SK-N-SH (cell line): ENCODE measurements at regions not wholly inside any gene's neighbourhood (a gene's known extent, or its start where the extent isn't known, plus 50 kb on each side); places are given as distances from the start of the nearest gene placed in this dataset.

Experiments
- CTCF ChIA-PET: fragments of 300-600, 350-600 bp; formaldehyde crosslinking; extraction: SDS; loops from one replicate; lab custom pipeline; 2021; lab: Yijun Ruan, JAX
- POLR2A ChIA-PET: fragments of 350-600 bp; sonication (Branson Sonifier 250); formaldehyde crosslinking; extraction: SDS; loops from one replicate; lab custom pipeline; 2020; ENCODE audit warnings: antibody characterized with exemption, inconsistent platforms; lab: Yijun Ruan, JAX
- DNase-seq: peaks from one replicate; pipeline ENCODE4 v3.0.0; 2012
- H2AFZ ChIP-seq: fragments of 200-600 bp; sonication (generic); 2 replicates; pipeline ENCODE4 v1.8.1; 2016; ENCODE audit warnings: antibody characterized with exemption, mild to moderate bottlenecking, low read depth
- H3F3A ChIP-seq: fragments of 200-600 bp; sonication (generic); replicated peaks from 2 replicates; pipeline ENCODE3; 2016; ENCODE audit warnings: antibody characterized with exemption, mild to moderate bottlenecking; ENCODE audit not compliant: insufficient read depth
- H3K27ac ChIP-seq, 2 experiments: fragments of 200-500 bp in 1 of 2; fragments of 200-600 bp in 1 of 2; sonication (Bioruptor generic) in 1 of 2; sonication (generic), shearing (Covaris generic) in 1 of 2; 2 replicates each; pipeline versions ENCODE4 v1.5.1 to v1.6.1; 2014 to 2016; ENCODE audit warnings: low read depth in 2 of 2, inconsistent platforms in 1 of 2, low read length in 1 of 2, mild to moderate bottlenecking in 1 of 2, mixed read lengths in 1 of 2
- H3K27me3 ChIP-seq: fragments of 200-600 bp; sonication (generic), shearing (Covaris generic); 2 replicates; pipeline ENCODE4 v1.6.1; 2016; ENCODE audit warnings: mixed run types; ENCODE audit not compliant: insufficient read depth
- H3K36me3 ChIP-seq, 2 experiments: fragments of 200-500 bp in 1 of 2; fragments of 200-600 bp in 1 of 2; sonication (Bioruptor generic) in 1 of 2; sonication (generic) in 1 of 2; replicated peaks in 1 of 2; 2 replicates each; pipeline versions ENCODE3 to v1.5.1; 2014 to 2016; ENCODE audit warnings: low read length in 1 of 2, mild to moderate bottlenecking in 1 of 2; ENCODE audit not compliant: insufficient read depth in 2 of 2, control insufficient read depth in 1 of 2
- H3K4me1 ChIP-seq, 2 experiments: fragments of 200-500 bp in 1 of 2; fragments of 200-600 bp in 1 of 2; sonication (Bioruptor generic) in 1 of 2; sonication (generic), shearing (Covaris generic) in 1 of 2; 2 replicates each; pipeline versions ENCODE4 v1.5.1 to v1.6.1; 2014 to 2016; ENCODE audit warnings: low read depth in 1 of 2, low read length in 1 of 2, mixed run types in 1 of 2; ENCODE audit not compliant: insufficient read depth in 2 of 2, control insufficient read depth in 1 of 2
- H3K4me2 ChIP-seq: fragments of 200-600 bp; sonication (generic), shearing (Covaris generic); 2 replicates; pipeline ENCODE4 v1.6.1; 2017; ENCODE audit warnings: mixed run types
- H3K4me3 ChIP-seq, 2 experiments: fragments of 200-500 bp in 1 of 2; fragments of 200-600 bp in 1 of 2; sonication (Bioruptor generic) in 1 of 2; sonication (generic), shearing (Covaris generic) in 1 of 2; 2 replicates each; pipeline versions ENCODE4 v1.5.1 to v1.8.1; 2014 to 2016; ENCODE audit warnings: low read depth in 2 of 2, inconsistent platforms in 1 of 2, low read length in 1 of 2, mild to moderate bottlenecking in 1 of 2, mixed read lengths in 1 of 2, moderate library complexity in 1 of 2
- H3K79me2 ChIP-seq: fragments of 200-600 bp; sonication (generic); 2 replicates; pipeline ENCODE4 v1.8.1; 2017; ENCODE audit warnings: mild to moderate bottlenecking; ENCODE audit not compliant: insufficient read depth
- H3K9ac ChIP-seq: fragments of 200-600 bp; sonication (generic); 2 replicates; pipeline ENCODE4 v1.6.1; 2017; ENCODE audit warnings: mixed run types
- H3K9me2 ChIP-seq: fragments of 200-600 bp; sonication (generic); 2 replicates; pipeline ENCODE4 v1.6.1; 2017; ENCODE audit warnings: mixed run types
- H3K9me3 ChIP-seq: fragments of 200-600 bp; sonication (generic); 2 replicates; pipeline ENCODE4 v1.6.1; 2017; ENCODE audit warnings: mixed run types, mild to moderate bottlenecking, moderate library complexity
- H4K20me1 ChIP-seq: fragments of 200-600 bp; sonication (generic); 2 replicates; pipeline ENCODE4 v1.6.1; 2017; ENCODE audit warnings: mild to moderate bottlenecking, mixed run types; ENCODE audit not compliant: insufficient read depth
- CHD2 ChIP-seq: fragments of 150-350 bp; IDR thresholded peaks from 2 replicates; pipeline ENCODE4 v1.6.1; 2018; ENCODE audit warnings: low read length; ENCODE audit not compliant: partially characterized antibody
- ELF1 ChIP-seq: IDR thresholded peaks from 2 replicates; pipeline ENCODE4 v1.4.0; 2012
- EP300 ChIP-seq, 2 experiments: IDR thresholded peaks; 2 replicates each; pipeline versions ENCODE4 v1.4.0 to v1.6.1; 2012; ENCODE audit warnings: borderline replicate concordance in 1 of 2, low read depth in 1 of 2, low read length in 1 of 2
- EZH2phosphoT487 ChIP-seq: fragments of 200-600 bp; sonication (generic); IDR thresholded peaks from 2 replicates; pipeline ENCODE4 v1.6.1; 2017; ENCODE audit warnings: low read depth, mixed run types, mild to moderate bottlenecking, antibody characterized with exemption, moderate library complexity, borderline replicate concordance
- GABPA ChIP-seq: IDR thresholded peaks from 2 replicates; pipeline ENCODE4 v1.4.0; 2012; ENCODE audit warnings: low read depth, mild to moderate bottlenecking
- IRF3 ChIP-seq: fragments of 150-350 bp; IDR thresholded peaks from 2 replicates; pipeline ENCODE4 v1.6.1; 2016; ENCODE audit warnings: mild to moderate bottlenecking, low read depth, low read length
- MAX ChIP-seq: IDR thresholded peaks from 2 replicates; pipeline ENCODE4 v1.4.0; 2012; ENCODE audit warnings: low read depth
- MEF2A ChIP-seq: IDR thresholded peaks from 2 replicates; pipeline ENCODE4 v1.4.0; 2012; ENCODE audit warnings: low read depth, borderline replicate concordance
- MXI1 ChIP-seq: IDR thresholded peaks from 2 replicates; pipeline ENCODE4 v1.6.1; 2012; ENCODE audit warnings: mild to moderate bottlenecking, low read depth, low read length, improper control_type of control experiment
- NRF1 ChIP-seq: IDR thresholded peaks from 2 replicates; pipeline ENCODE4 v1.6.1; 2012; ENCODE audit warnings: low read depth, mild to moderate bottlenecking, low read length
- POLR2AphosphoS5 ChIP-seq: IDR thresholded peaks from 2 replicates; pipeline ENCODE4 v1.6.1; 2012; ENCODE audit warnings: low read depth, low read length
- RAD21 ChIP-seq: IDR thresholded peaks from 2 replicates; pipeline ENCODE4 v1.6.1; 2012; ENCODE audit warnings: mild to moderate bottlenecking, low read length
- RCOR1 ChIP-seq: fragments of 150-350 bp; IDR thresholded peaks from 2 replicates; pipeline ENCODE4 v1.6.1; 2017; ENCODE audit warnings: antibody characterized with exemption, low read length
- REST ChIP-seq: IDR thresholded peaks from 2 replicates; pipeline ENCODE4 v1.6.1; 2012; ENCODE audit warnings: mild to moderate bottlenecking, low read depth, low read length, moderate library complexity
- RXRA ChIP-seq: IDR thresholded peaks from 2 replicates; pipeline ENCODE4 v1.4.0; 2012; ENCODE audit warnings: low read depth, mild to moderate bottlenecking, borderline replicate concordance
- TAF1 ChIP-seq: IDR thresholded peaks from 2 replicates; pipeline ENCODE4 v1.6.1; 2012; ENCODE audit warnings: low read depth, mild to moderate bottlenecking, low read length, moderate library complexity, borderline replicate concordance
- TCF12 ChIP-seq: IDR thresholded peaks from 2 replicates; pipeline ENCODE4 v1.4.0; 2012
- USF1 ChIP-seq: IDR thresholded peaks from 2 replicates; pipeline ENCODE4 v1.4.0; 2012; ENCODE audit warnings: low read depth, borderline replicate concordance
- USF2 ChIP-seq: fragments of 150-350 bp; IDR thresholded peaks from 2 replicates; pipeline ENCODE4 v1.6.1; 2017; ENCODE audit warnings: antibody characterized with exemption, low read length, low read depth, borderline replicate concordance
- YY1 ChIP-seq: IDR thresholded peaks from 2 replicates; pipeline ENCODE4 v1.4.0; 2012; ENCODE audit warnings: low read depth, mild to moderate bottlenecking
- ZBTB33 ChIP-seq: IDR thresholded peaks from 2 replicates; pipeline ENCODE4 v1.4.0; 2012; ENCODE audit warnings: low read depth, borderline replicate concordance
- WGBS: methylation state at CpG from one replicate; pipeline ENCODE4 v1.1.6; 2017; ENCODE audit warnings: low lambda C conversion rate; 5-methylcytosine and 5-hydroxymethylcytosine counted together

GRCh38 chr4:181271116-181271640 lies 972.0 kb upstream of the TENM3 start (continued):
- TF ChIP-seq ZBTB33 (no peak), ELF1 (no peak), USF2 (no peak), EZH2phosphoT487 (no peak), TAF1 (no peak), MEF2A (no peak), RAD21 (no peak), RCOR1 (no peak), CHD2 (no peak), REST (no peak)
- TF ChIP-seq, all 33 proteins: peak for 0

GRCh38 chr4:181272422-181272821 lies 970.8 kb upstream of the TENM3 start:
- POLR2A ChIA-PET, result no interaction called here
- Histone ChIP-seq H3F3A (no peaks in the 10 kb centered on the region), H3K4me3 (no peak overlapping the region)
- TF ChIP-seq ELF1 (no peak), POLR2AphosphoS5 (no peak), RAD21 (no peak), USF2 (no peak), NRF1 (no peak), EP300 (IDR thresholded peaks at IDR 0.05; ENCODE audit: borderline replicate concordance in 1 of 2, low read depth in 1 of 2, low read length in 1 of 2) (no peak), MXI1 (no peak), USF1 (no peak), EZH2phosphoT487 (no peak), RCOR1 (no peak), RXRA (no peak), IRF3 (no peak), GABPA (no peak), MEF2A (no peak), YY1 (no peak), MAX (no peak), TCF12 (no peak)

More at GRCh38 chr4:181272422-181272821, 970.8 kb upstream of the TENM3 start:
- H3K4me2 ChIP-seq, result no peak overlapping the region
- no peaks in the 10 kb centered on the region for H3K4me1 ChIP-seq
- no peak overlapping the region for H3K9ac ChIP-seq
- H3K36me3 ChIP-seq, result no peaks in the 10 kb centered on the region
- 33% methylated on average over 3 of the region's 4 CpGs for WGBS
- no peaks in the 10 kb centered on the region for H3K9me3 ChIP-seq
- no peaks in the 10 kb centered on the region for H4K20me1 ChIP-seq
- CTCF ChIA-PET, result interaction anchor here (0.6 kb wide), 1 partner anchor 197 kb away, joined by 3 read pairs; no protein-coding TSS in a partner anchor
- H2AFZ ChIP-seq, result no peak overlapping the region
- H3K27me3 ChIP-seq, result no peaks in the 10 kb centered on the region
- no peaks in the 10 kb centered on the region for H3K79me2 ChIP-seq
- no peak overlapping the region for H3K27ac ChIP-seq
- no peaks in the 10 kb centered on the region for H3K9me2 ChIP-seq
- no peak for DNase-seq
